HL-60 (cell line): ENCODE measurements at regions not wholly inside any gene's neighbourhood (a gene's known extent, or its start where the extent isn't known, plus 50 kb on each side); places are given as distances from the start of the nearest gene placed in this dataset.

Experiments
- DNase-seq, 2 experiments: peaks; one replicate each; pipeline ENCODE4 v3.0.0-alpha.2; 2010 to 2020; ENCODE audit warnings: low read depth in 1 of 2, low spot score in 1 of 2
- H3K27ac ChIP-seq: fragments of 250-450 bp; sonication (Bioruptor Pico); replicated peaks from 2 replicates; pipeline ENCODE4 v1.5.1; 2020; ENCODE audit warnings: mild to moderate bottlenecking, moderate library complexity
- H3K27me3 ChIP-seq: fragments of 250-450 bp; sonication (Bioruptor Pico); 2 replicates; pipeline ENCODE4 v1.5.1; 2021; ENCODE audit warnings: mild to moderate bottlenecking, moderate library complexity; ENCODE audit not compliant: insufficient read depth, poor library complexity, severe bottlenecking
- H3K4me3 ChIP-seq: replicated peaks from 2 replicates; pipeline ENCODE4 v1.5.1; 2011; ENCODE audit warnings: mild to moderate bottlenecking, control low read depth, low read length; ENCODE audit not compliant: insufficient read depth
- CTCF ChIP-seq: IDR thresholded peaks from one replicate; pipeline ENCODE4 v1.5.1; 2011; ENCODE audit warnings: low read length, control low read depth, inconsistent platforms; ENCODE audit not compliant: insufficient read depth
- GABPA ChIP-seq: IDR thresholded peaks from 2 replicates; pipeline ENCODE4 v1.6.1; 2012; ENCODE audit warnings: low read depth
- POLR2AphosphoS5 ChIP-seq: IDR thresholded peaks from 2 replicates; pipeline ENCODE4 v1.6.1; 2012; ENCODE audit warnings: low read depth
- REST ChIP-seq: IDR thresholded peaks from 2 replicates; pipeline ENCODE4 v1.6.1; 2012; ENCODE audit warnings: low read depth; ENCODE audit not compliant: insufficient replicate concordance
- SPI1 ChIP-seq: IDR thresholded peaks from 2 replicates; pipeline ENCODE4 v1.6.1; 2012; ENCODE audit warnings: low read depth, mild to moderate bottlenecking, borderline replicate concordance

GRCh38 chr6:4489538-4489937 is 286.7 kb upstream of the CDYL start:
- H3K27ac ChIP-seq = no peak overlapping the region
- DNase-seq = peak in 1 of 2 experiments; percentile 15
- H3K4me3 ChIP-seq = no peak overlapping the region
- no peaks in the 10 kb centered on the region for H3K27me3 ChIP-seq
- TF ChIP-seq SPI1 = no peak
- no peak for TF ChIP-seq CTCF
- no peak for TF ChIP-seq POLR2AphosphoS5
- TF ChIP-seq REST = no peak
- no peak for TF ChIP-seq GABPA

- TF ChIP-seq GABPA (no peak), POLR2AphosphoS5 (no peak), SPI1 (no peak), REST (no peak), CTCF (no peak)
These were observed 287.8 kb upstream of the CDYL start for GRCh38 chr6:4488389-4488788.

GRCh38 chr6:4487538-4487937 is 288.7 kb upstream of the CDYL start:
- DNase-seq = no peak
- Histone ChIP-seq H3K27me3 (no peaks in the 10 kb centered on the region), H3K27ac (no peak overlapping the region), H3K4me3 (no peak overlapping the region)
- no peak for TF ChIP-seq CTCF
- no peak for TF ChIP-seq GABPA
- TF ChIP-seq POLR2AphosphoS5 = no peak
- no peak for TF ChIP-seq SPI1
- no peak for TF ChIP-seq REST

More at GRCh38 chr6:4488389-4488788, 287.8 kb upstream of the CDYL start:
- DNase-seq = no peak
- H3K4me3 ChIP-seq = no peak overlapping the region
- H3K27ac ChIP-seq = no peak overlapping the region
- no peaks in the 10 kb centered on the region for H3K27me3 ChIP-seq
